Liver (tissue), 3 donors: ENCODE measurements at regions not wholly inside any gene's neighbourhood (a gene's known extent, or its start where the extent isn't known, plus 50 kb on each side); places are given as distances from the start of the nearest gene placed in this dataset.

ENCODE experiments used
- ATF3 ChIP-seq: IDR thresholded peaks from 2 replicates; pipeline ENCODE4 v1.6.1; 2016; ENCODE audit warnings: antibody characterized with exemption
- CTCF ChIP-seq: fragments of 150-350 bp; IDR thresholded peaks from 2 replicates; pipeline ENCODE4 v1.5.1; 2017; ENCODE audit warnings: improper control_type of control experiment, low read depth, low read length; ENCODE audit not compliant: missing input control
- GABPA ChIP-seq, 2 donors: IDR thresholded peaks in 1 of 2; conservative IDR thresholded peaks in 1 of 2; 2 replicates each; pipeline ENCODE4 v1.6.1; 2016; ENCODE audit warnings: antibody characterized with exemption in 2 of 2, mild to moderate bottlenecking in 1 of 2, moderate library complexity in 1 of 2
- MAX ChIP-seq: IDR thresholded peaks from 2 replicates; pipeline ENCODE4 v1.6.1; 2016; ENCODE audit warnings: antibody characterized with exemption
- RAD21 ChIP-seq, 2 donors: IDR thresholded peaks; 2 replicates each; pipeline ENCODE4 v1.6.1; 2016; ENCODE audit warnings: antibody characterized with exemption in 2 of 2, mild to moderate bottlenecking in 2 of 2
- RXRA ChIP-seq, 2 donors: IDR thresholded peaks; 2 replicates each; pipeline ENCODE4 v1.6.1; 2017 to 2018; ENCODE audit warnings: antibody characterized with exemption in 2 of 2, mild to moderate bottlenecking in 1 of 2
- YY1 ChIP-seq: IDR thresholded peaks from 2 replicates; pipeline ENCODE4 v1.6.1; 2016; ENCODE audit warnings: antibody characterized with exemption, mild to moderate bottlenecking
- ZBTB33 ChIP-seq: IDR thresholded peaks from 2 replicates; pipeline ENCODE4 v1.6.1; 2016; ENCODE audit warnings: antibody characterized with exemption
- donor health status: healthy.
- donor health status: healthy.

- TF ChIP-seq GABPA (IDR thresholded peaks at IDR 0.05 in 1 of 2, conservative IDR thresholded peaks at IDR 0.05 in 1 of 2) (no peak), CTCF (no peak), MAX (no peak), ATF3 (no peak), ZBTB33 (no peak), YY1 (no peak), RAD21 (IDR thresholded peaks at IDR 0.05) (no peak), RXRA (IDR thresholded peaks at IDR 0.05) (no peak)
These were observed 273.0 kb upstream of the IRX1 start for GRCh38 chr5:3322642-3323041.
